Heart right ventricle (tissue), 16 donors: ENCODE measurements at regions not wholly inside any gene's neighbourhood (a gene's known extent, or its start where the extent isn't known, plus 50 kb on each side); places are given as distances from the start of the nearest gene placed in this dataset.

ENCODE experiments used
- ATAC-seq, 8 donors: fragments of 200-7000 bp; cut with Tn5 transposase; one replicate each; pipeline ENCODE4 v1.9.1; 2020; ENCODE audit warnings: mild to moderate bottlenecking in 8 of 8, moderate library complexity in 8 of 8, moderate number of reproducible peaks in 1 of 8
- DNase-seq, 2 donors: peaks; one replicate each; pipeline ENCODE4 v3.0.0-alpha.2; 2020
- H3K27ac ChIP-seq, 10 donors: fragments of 200-600 bp; sonication (generic) in 2 of 10; one replicate each; pipeline versions ENCODE4 v1.5.0 to v1.8.0; 2020 to 2022; ENCODE audit warnings: mild to moderate bottlenecking in 3 of 10
- H3K27me3 ChIP-seq, 7 donors: fragments of 200-600 bp; one replicate each; pipeline ENCODE4 v1.8.0; 2021 to 2022; ENCODE audit warnings: mild to moderate bottlenecking in 2 of 7
- H3K36me3 ChIP-seq, 9 donors: fragments of 200-600 bp; sonication (generic) in 1 of 9; one replicate each; pipeline versions ENCODE4 v1.5.0 to v1.8.0; 2020 to 2022; ENCODE audit warnings: mild to moderate bottlenecking in 2 of 9
- H3K4me1 ChIP-seq, 9 donors: fragments of 200-600 bp; sonication (generic) in 1 of 9; one replicate each; pipeline versions ENCODE4 v1.5.0 to v1.8.0; 2020 to 2022; ENCODE audit warnings: mild to moderate bottlenecking in 4 of 9
- H3K4me3 ChIP-seq, 10 donors: fragments of 200-600 bp; sonication (generic) in 2 of 10; one replicate each; pipeline versions ENCODE4 v1.5.0 to v1.8.0; 2020 to 2022; ENCODE audit warnings: mild to moderate bottlenecking in 7 of 10, moderate library complexity in 2 of 10
- H3K9me3 ChIP-seq, 11 donors: fragments of 200-600 bp in 10 of 11; sonication (generic) in 2 of 11; one replicate each; pipeline versions ENCODE4 v1.5.0 to v1.8.0; 2013 to 2022; ENCODE audit warnings: mild to moderate bottlenecking in 2 of 11, control low read depth in 1 of 11, moderate library complexity in 1 of 11
- CTCF ChIP-seq, 9 donors: fragments of 200-600 bp; sonication (generic) in 2 of 9; IDR thresholded peaks; one replicate each; pipeline versions ENCODE4 v1.5.0 to v1.8.0; 2021 to 2022; ENCODE audit warnings: antibody characterized with exemption in 9 of 9, mild to moderate bottlenecking in 5 of 9, moderate library complexity in 1 of 9
- WGBS, 2 donors: extraction: QIAGEN DNeasy Blood & Tissue Kit; methylation state at CpG; one replicate each; pipeline ENCODE4 v1.1.7; 2013; ENCODE audit warnings: inconsistent platforms in 1 of 2; 5-methylcytosine and 5-hydroxymethylcytosine counted together
- intact Hi-C, 10 donors: fragments of 100-400 bp; cut with DNase I; formaldehyde crosslinking; loops; one replicate each; pipeline versions ENCODE4 v1.11.1 to v1.14.2; 2022
- donor health status: Arrhythmogenic right ventricular cardiomyopathy.
- donor health status: ischemic (EF 13 %, LVEDD 7.1; RV severe dilation, severe dysfunction).
- donor health status: healthy with polysubstance abuse.
- donor health status: DM: no; HTN: yes; CAD: no.
- donor health status: DM: no; HTN: no; CAD: no.
- donor health status: ischemic (EF 25% LVEDD 6.9; RV normal size, moderate dysfunction).
- donor health status: ischemic (EF 25% LVEDD 5.7; RV mildly dilated, moderate dysfunction).
- donor health status: healthy.
- donor health status: DM: yes; HTN: yes; CAD: no.
- donor health status: Ischemic cardiomyopathy.
- donor health status: ischemic (EF 35%, LVEDD 5.7; RV mildly dilated, moderate dysfunction).
- donor health status: nonischemic (EF 11% LVEDD 7.7; RV severe dilation, severe dysfunction).
- donor health status: DM: yes; HTN: yes; CAD: no.
- donor health status: PGD.
- donor health status: ischemic (EF 29% LVEDD 5.4; RV normal size, mild dysfunction).
- donor health status: nonischemic (EF 23%, LVEDD 6.1; RV moderate dilation, normal function).

- WGBS, 2 donors = 71 to 76% methylated on average over 3 of the region's 3 CpGs
- TF ChIP-seq CTCF (IDR thresholded peaks at IDR 0.05) = no peak
- Histone ChIP-seq H3K27me3 (peaks cover 0 to 10% (median 0%) of the 10 kb centered on the region in 7 donors), H3K27ac (no peak overlapping the region), H3K36me3 (no peaks in the 10 kb centered on the region), H3K4me1 (no peaks in the 10 kb centered on the region), H3K9me3 (no peaks in the 10 kb centered on the region), H3K4me3 (no peak overlapping the region)
- intact Hi-C loops = no loop called here
- DNase-seq (no peak), ATAC-seq (no peak)
Observed at GRCh38 chr16:73427164-73427563, 379.2 kb upstream of the ZFHX3 start.

GRCh38 chr16:73426433-73427160, 378.7 kb upstream of the ZFHX3 start:
- Histone ChIP-seq H3K36me3 (no peaks in the 10 kb centered on the region), H3K27ac (no peak overlapping the region), H3K9me3 (no peaks in the 10 kb centered on the region), H3K27me3 (peaks cover 0 to 10% (median 0%) of the 10 kb centered on the region in 7 donors), H3K4me1 (no peaks in the 10 kb centered on the region), H3K4me3 (no peak overlapping the region)
- ATAC-seq (no peak), DNase-seq (no peak)
- intact Hi-C loops = no loop called here
- no peak for TF ChIP-seq CTCF (IDR thresholded peaks at IDR 0.05)
- 74 to 76% methylated on average over 7 of the region's 7 CpGs for WGBS, 2 donors

- no peak for ATAC-seq
- Histone ChIP-seq H3K27me3 (peaks cover 0 to 17% (median 0%) of the 10 kb centered on the region in 7 donors), H3K9me3 (no peaks in the 10 kb centered on the region), H3K27ac (no peak overlapping the region), H3K4me1 (no peaks in the 10 kb centered on the region), H3K36me3 (no peaks in the 10 kb centered on the region), H3K4me3 (no peak overlapping the region)
- no peak for TF ChIP-seq CTCF (IDR thresholded peaks at IDR 0.05)
- intact Hi-C loops = no loop called here
- WGBS, 2 donors = 73% methylated on average over 7 of the region's 7 CpGs
- no peak for DNase-seq
Observed at GRCh38 chr16:73420676-73421075, 372.7 kb upstream of the ZFHX3 start.

- H3K9me3 ChIP-seq = no peaks in the 10 kb centered on the region
- H3K4me3 ChIP-seq = no peak overlapping the region
- DNase-seq (no peak), ATAC-seq (no peak)
- intact Hi-C loops = no loop called here
- no peaks in the 10 kb centered on the region for H3K4me1 ChIP-seq
- 84 to 85% methylated on average over 8 of the region's 8 CpGs for WGBS, 2 donors
- peaks cover 0 to 17% (median 0%) of the 10 kb centered on the region in 7 donors for H3K27me3 ChIP-seq
- H3K36me3 ChIP-seq = no peaks in the 10 kb centered on the region
- no peak for TF ChIP-seq CTCF (IDR thresholded peaks at IDR 0.05)
- no peak overlapping the region for H3K27ac ChIP-seq
Observed at GRCh38 chr16:73420244-73420643, 372.3 kb upstream of the ZFHX3 start.
